NB4 (cell line): ENCODE measurements at regions not wholly inside any gene's neighbourhood (a gene's known extent, or its start where the extent isn't known, plus 50 kb on each side); places are given as distances from the start of the nearest gene placed in this dataset.

Experiments used
- CTCF ChIP-seq: IDR thresholded peaks from one replicate; pipeline ENCODE4 v1.5.1; 2012; ENCODE audit warnings: low read depth, low read length
- TF ChIP-seq, protein P1 (sequence below): IDR thresholded peaks from 2 replicates; pipeline ENCODE4 v1.6.1; 2011; ENCODE audit warnings: low read depth, low read length

DNA sequence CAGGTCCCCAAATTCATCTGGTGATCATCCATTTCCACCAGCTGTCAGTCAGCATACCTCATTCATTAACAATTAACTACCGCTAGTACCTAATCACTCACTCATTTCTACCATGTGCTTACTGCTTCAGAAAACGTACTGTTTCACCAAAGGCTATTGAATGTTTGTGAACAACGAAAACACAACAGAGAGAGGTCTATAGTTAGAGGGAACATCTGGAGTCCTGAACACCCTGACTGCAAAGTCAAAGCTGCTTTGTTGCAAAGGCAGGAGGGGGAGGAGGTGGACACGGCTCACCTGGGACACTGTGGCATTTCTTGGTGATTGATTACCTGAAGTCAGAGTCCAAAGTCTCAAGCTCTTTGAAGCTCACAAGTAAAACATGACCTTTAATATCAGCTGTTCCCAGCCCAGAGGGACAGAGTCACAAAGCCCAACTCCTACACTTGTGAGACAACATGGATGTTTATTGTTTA, 342.3 kb upstream of the ADARB2 start:
- TF ChIP-seq, protein P1, sequence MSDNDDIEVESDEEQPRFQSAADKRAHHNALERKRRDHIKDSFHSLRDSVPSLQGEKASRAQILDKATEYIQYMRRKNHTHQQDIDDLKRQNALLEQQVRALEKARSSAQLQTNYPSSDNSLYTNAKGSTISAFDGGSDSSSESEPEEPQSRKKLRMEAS: no peak
- TF ChIP-seq CTCF: no peak
